Activated B cell treated with CpG ODN at 0.5 μM for 24 hours (primary cell): ENCODE measurements at regions not wholly inside any gene's neighbourhood (a gene's known extent, or its start where the extent isn't known, plus 50 kb on each side); places are given as distances from the start of the nearest gene placed in this dataset.
"Not testable (repeated sequence)": the region's sequence is repeated elsewhere in the genome, so short reads cannot be mapped to it uniquely, and the experiment has no call there.

ENCODE experiments used
- ATAC-seq: fragments of 200-7000 bp; cut with Tn5 transposase; one replicate; pipeline ENCODE4 v1.10.0; 2021; ENCODE audit warnings: low read depth, mild to moderate bottlenecking, moderate library complexity
- CTCF ChIA-PET: fragments of 350-600 bp; sonication (Branson Sonifier 250); formaldehyde crosslinking; loops from one replicate; lab custom pipeline; 2021; ENCODE audit warnings: antibody characterized with exemption; lab: Charles Lee
- POLR2A ChIA-PET: fragments of 350-600 bp; sonication (Branson Sonifier 250); formaldehyde crosslinking; loops from one replicate; lab custom pipeline; 2021; ENCODE audit warnings: antibody characterized with exemption; lab: Charles Lee
- DNase-seq: peaks from one replicate; pipeline ENCODE4 v3.0.0; 2022
- H3K27ac Mint-ChIP-seq: one replicate; pipeline ENCODE4 v1.8.0; 2020; ENCODE audit warnings: mixed read lengths
- H3K27me3 Mint-ChIP-seq: one replicate; pipeline ENCODE4 v1.8.0; 2021; ENCODE audit warnings: mixed read lengths
- H3K36me3 Mint-ChIP-seq: one replicate; pipeline ENCODE4 v1.8.0; 2021; ENCODE audit warnings: low read depth, mixed read lengths
- H3K4me1 Mint-ChIP-seq: one replicate; pipeline ENCODE4 v1.8.0; 2021; ENCODE audit warnings: mixed read lengths
- H3K4me3 Mint-ChIP-seq: one replicate; pipeline ENCODE4 v1.8.0; 2020; ENCODE audit warnings: mild to moderate bottlenecking, mixed read lengths
- H3K9me3 Mint-ChIP-seq: one replicate; pipeline ENCODE4 v1.8.0; 2020; ENCODE audit warnings: mixed read lengths
- intact Hi-C: fragments of 100-400 bp; cut with micrococcal nuclease; formaldehyde crosslinking; loops from one replicate; pipeline ENCODE4 v1.15.1; 2024
- TF ChIP-seq, protein P1 (sequence below): fragments of 200-600 bp; IDR thresholded peaks from one replicate; pipeline ENCODE4 v1.8.0; 2022; ENCODE audit warnings: antibody characterized with exemption, mild to moderate bottlenecking

DNA sequence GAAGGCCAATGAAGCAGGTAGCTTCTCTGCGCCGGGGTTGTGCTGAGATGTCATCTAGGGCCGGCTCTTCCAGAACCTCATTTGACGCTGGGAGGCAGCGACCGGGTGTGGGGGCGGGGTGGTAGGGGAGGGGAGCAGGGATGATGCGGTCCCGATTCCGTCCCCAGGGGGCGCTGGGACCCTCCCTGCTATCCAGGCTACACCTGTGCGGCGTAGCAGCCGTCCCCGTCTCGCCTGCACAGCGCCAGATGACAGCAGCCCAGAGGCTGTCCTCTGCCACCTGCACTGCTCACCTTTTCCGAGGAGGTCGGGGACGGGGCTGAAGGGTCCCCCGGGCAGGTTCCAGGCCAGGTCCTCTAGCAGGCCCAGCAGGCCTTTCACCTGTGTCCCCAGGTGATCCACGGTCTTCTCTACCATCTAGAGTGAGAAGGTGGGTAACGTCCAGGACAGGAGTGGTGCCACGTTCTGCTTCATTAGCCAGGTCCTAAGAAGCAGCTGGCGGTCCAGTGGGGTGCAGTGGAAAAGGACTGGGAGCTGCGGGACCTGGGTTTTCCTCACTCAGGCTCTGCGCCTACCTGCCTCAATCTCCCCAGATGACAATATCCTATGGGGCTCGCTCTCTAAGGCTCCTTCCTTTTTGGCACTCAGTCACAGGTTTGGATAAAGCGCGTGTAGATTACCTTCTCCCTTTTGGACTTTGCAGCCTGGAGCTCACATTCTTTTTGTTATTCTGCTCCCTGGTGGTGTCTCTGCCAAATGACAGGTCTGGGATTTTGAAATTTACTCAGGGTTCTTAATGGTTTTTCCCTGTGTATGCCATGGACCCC is 56.0 kb upstream of the RAB6C start:
- TF ChIP-seq, protein P1, sequence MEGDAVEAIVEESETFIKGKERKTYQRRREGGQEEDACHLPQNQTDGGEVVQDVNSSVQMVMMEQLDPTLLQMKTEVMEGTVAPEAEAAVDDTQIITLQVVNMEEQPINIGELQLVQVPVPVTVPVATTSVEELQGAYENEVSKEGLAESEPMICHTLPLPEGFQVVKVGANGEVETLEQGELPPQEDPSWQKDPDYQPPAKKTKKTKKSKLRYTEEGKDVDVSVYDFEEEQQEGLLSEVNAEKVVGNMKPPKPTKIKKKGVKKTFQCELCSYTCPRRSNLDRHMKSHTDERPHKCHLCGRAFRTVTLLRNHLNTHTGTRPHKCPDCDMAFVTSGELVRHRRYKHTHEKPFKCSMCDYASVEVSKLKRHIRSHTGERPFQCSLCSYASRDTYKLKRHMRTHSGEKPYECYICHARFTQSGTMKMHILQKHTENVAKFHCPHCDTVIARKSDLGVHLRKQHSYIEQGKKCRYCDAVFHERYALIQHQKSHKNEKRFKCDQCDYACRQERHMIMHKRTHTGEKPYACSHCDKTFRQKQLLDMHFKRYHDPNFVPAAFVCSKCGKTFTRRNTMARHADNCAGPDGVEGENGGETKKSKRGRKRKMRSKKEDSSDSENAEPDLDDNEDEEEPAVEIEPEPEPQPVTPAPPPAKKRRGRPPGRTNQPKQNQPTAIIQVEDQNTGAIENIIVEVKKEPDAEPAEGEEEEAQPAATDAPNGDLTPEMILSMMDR: no peak
- Mint-ChIP-seq H3K4me3 (no peak overlapping the region), H3K4me1 (peaks cover 9% of the 10 kb centered on the region), H3K27ac (no peak overlapping the region), H3K9me3 (peaks cover 18% of the 10 kb centered on the region), H3K36me3 (peaks cover 2% of the 10 kb centered on the region), H3K27me3 (peaks cover 26% of the 10 kb centered on the region)
- ATAC-seq (peak; percentile 28), DNase-seq (no peak)
- ChIA-PET POLR2A (interaction anchor here (0.7 kb wide), 1 partner anchor 419 kb away, joined by 4 read pairs; the partner anchor contains the start of gene IMP4), CTCF (interaction anchor here (0.7 to 1.0 kb wide), 2 partner anchors 1185 to 1187 kb away, joined by 3 to 4 read pairs; no protein-coding TSS in a partner anchor)
- intact Hi-C loops: loop anchor here (1.0 kb wide), 1 partner anchor 1606 kb away; no protein-coding TSS in a partner anchor

DNA sequence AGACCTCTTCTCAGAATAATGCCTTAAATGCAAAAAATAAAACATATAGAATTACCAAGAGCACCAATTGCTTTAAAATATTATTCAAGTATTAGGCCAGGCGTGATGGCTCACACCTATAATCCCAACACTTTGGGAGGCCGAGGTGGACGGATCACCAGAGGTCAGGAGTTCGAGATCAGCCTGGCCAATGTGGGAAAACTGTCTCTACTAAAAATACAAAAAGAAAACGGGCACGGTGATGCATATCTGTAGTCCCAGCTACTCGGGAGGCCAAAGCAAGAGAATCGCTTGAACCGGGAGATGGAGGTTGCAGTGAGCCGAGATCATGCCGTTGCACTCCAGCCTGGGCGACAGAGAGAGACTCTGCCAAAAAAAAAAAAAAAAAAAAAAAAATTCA is 55.4 kb upstream of the RAB6C start:
- peaks cover 14% of the 10 kb centered on the region for H3K9me3 Mint-ChIP-seq
- peaks cover 24% of the 10 kb centered on the region for H3K27me3 Mint-ChIP-seq
- H3K27ac Mint-ChIP-seq, intact Hi-C loops, H3K4me3 Mint-ChIP-seq, DNase-seq, H3K36me3 Mint-ChIP-seq, ATAC-seq, POLR2A ChIA-PET, H3K4me1 Mint-ChIP-seq: not testable (repeated sequence)
- CTCF ChIA-PET: interaction anchor here (0.7 to 1.0 kb wide), 2 partner anchors 1185 to 1188 kb away, joined by 3 to 4 read pairs; no protein-coding TSS in a partner anchor

DNA sequence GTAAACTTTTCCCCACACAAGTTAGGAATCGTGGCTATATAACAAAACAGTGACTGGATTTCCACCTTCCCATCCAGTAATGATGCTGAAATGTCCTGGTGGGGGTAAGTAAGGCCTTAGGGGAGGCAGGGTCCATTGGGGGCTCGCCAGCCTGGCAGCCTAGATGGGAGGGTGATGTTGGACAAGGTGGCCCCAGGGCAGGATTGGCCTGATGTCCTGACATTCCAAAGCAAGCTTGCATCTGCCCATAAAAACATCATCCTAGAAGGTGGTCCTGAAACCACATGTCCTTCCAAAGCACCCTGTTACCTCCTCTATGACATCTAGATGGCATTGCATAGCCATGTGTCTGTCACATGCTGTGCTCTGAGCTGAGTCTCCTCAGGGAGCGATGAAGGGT is 54.1 kb upstream of the RAB6C start:
- intact Hi-C loops: no loop called here
- CTCF ChIA-PET: no interaction called here
- no peak overlapping the region for H3K27ac Mint-ChIP-seq
- DNase-seq: no peak
- H3K36me3 Mint-ChIP-seq: no peaks in the 10 kb centered on the region
- peaks cover 2% of the 10 kb centered on the region for H3K9me3 Mint-ChIP-seq
- H3K4me3 Mint-ChIP-seq: no peak overlapping the region
- peaks cover 9% of the 10 kb centered on the region for H3K4me1 Mint-ChIP-seq
- H3K27me3 Mint-ChIP-seq: peaks cover 24% of the 10 kb centered on the region
- POLR2A ChIA-PET: no interaction called here
- TF ChIP-seq, protein P1: no peak
- ATAC-seq: no peak

- Mint-ChIP-seq H3K4me3 (no peak overlapping the region), H3K27me3 (peaks cover 19% of the 10 kb centered on the region), H3K4me1 (peaks cover 9% of the 10 kb centered on the region), H3K9me3 (no peaks in the 10 kb centered on the region), H3K27ac (no peak overlapping the region), H3K36me3 (no peaks in the 10 kb centered on the region)
- TF ChIP-seq, protein P1: no peak
- DNase-seq: no peak
- ChIA-PET POLR2A (no interaction called here), CTCF (no interaction called here)
- intact Hi-C loops: no loop called here
- ATAC-seq: no peak
Observed at GRCh38 chr2:129927696-129928095, 51.8 kb upstream of the RAB6C start.

DNA sequence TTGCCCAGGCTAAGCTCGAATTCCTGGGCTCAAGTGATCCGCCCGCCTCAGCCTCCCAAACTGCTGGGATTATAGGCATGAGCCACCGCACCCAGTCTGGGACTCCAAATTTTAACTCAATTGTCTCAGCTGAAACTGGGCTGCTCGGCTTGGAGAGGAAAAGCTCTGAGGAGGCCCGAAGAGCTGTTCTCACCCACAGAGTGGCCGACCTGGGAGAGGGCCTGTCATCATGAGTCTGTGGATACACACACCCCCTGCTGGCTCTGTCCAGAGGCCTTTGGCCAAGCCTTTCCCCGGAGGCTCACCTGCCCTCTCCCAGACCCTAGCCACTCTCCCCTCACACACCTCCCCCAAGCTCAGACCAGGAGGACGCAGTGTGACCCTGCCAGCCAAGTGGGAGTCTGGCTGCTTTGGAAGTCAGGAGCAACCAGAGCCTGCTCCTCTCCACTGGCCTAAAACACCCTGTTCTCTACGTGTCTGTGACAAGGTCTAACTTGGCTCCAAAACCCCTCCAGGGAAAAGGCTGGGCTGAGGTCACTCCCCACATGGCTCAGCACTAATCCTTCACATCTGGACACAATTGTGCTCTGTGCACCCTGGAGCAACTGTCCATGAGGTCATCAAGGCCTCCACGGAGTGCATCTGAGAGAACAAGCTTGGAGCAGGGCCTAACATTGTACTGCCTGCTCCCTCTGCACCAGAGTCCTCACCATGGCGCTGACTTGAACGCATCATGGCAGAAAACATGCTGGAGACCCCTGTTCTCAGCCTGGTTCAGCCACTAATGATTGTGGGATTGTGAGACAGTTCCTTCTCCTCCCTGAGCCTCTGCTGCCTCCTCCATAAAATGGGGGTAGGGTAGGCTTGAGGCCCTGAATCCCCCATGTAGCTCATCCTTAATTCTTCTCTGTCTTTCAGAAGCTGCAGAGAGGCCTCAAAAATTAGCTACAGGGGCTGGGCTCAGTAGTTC is 49.9 kb upstream of the RAB6C start:
- CTCF ChIA-PET: interaction anchor here (1.2 kb wide), 1 partner anchor 7 kb away, joined by 3 read pairs; no protein-coding TSS in a partner anchor
- Mint-ChIP-seq H3K4me3 (no peak overlapping the region), H3K36me3 (no peaks in the 10 kb centered on the region), H3K27ac (no peak overlapping the region), H3K4me1 (no peaks in the 10 kb centered on the region), H3K27me3 (peaks cover 23% of the 10 kb centered on the region), H3K9me3 (no peaks in the 10 kb centered on the region)
- POLR2A ChIA-PET: no interaction called here
- TF ChIP-seq, protein P1: no peak
- no peak for ATAC-seq
- DNase-seq: no peak
- intact Hi-C loops: no loop called here
